Hepatocyte (in vitro differentiated cells): ENCODE measurements at regions not wholly inside any gene's neighbourhood (a gene's known extent, or its start where the extent isn't known, plus 50 kb on each side); places are given as distances from the start of the nearest gene placed in this dataset.

ENCODE experiments used
- DNase-seq: peaks from one replicate; pipeline ENCODE4 v3.0.0-alpha.2; 2016; ENCODE audit warnings: low spot score
- H2AFZ ChIP-seq: fragments of 200-600 bp; sonication (generic); 2 replicates; pipeline ENCODE4 v1.6.0; 2016; ENCODE audit warnings: antibody characterized with exemption, mild to moderate bottlenecking
- H3K27ac ChIP-seq: fragments of 200-600 bp; sonication (generic); 2 replicates; pipeline ENCODE4 v1.5.1; 2016; ENCODE audit warnings: mild to moderate bottlenecking
- H3K27me3 ChIP-seq: fragments of 200-600 bp; sonication (generic); 2 replicates; pipeline ENCODE4 v1.6.1; 2016
- H3K36me3 ChIP-seq: fragments of 200-600 bp; sonication (generic); replicated peaks from 2 replicates; pipeline ENCODE4 v1.5.1; 2016; ENCODE audit warnings: low read depth; ENCODE audit not compliant: insufficient read depth
- H3K4me1 ChIP-seq: fragments of 200-600 bp; sonication (generic); 2 replicates; pipeline ENCODE4 v1.5.1; 2016; ENCODE audit warnings: mild to moderate bottlenecking, moderate library complexity; ENCODE audit not compliant: insufficient read depth
- H3K4me2 ChIP-seq: fragments of 200-600 bp; sonication (generic); 2 replicates; pipeline ENCODE4 v1.6.0; 2016
- H3K4me3 ChIP-seq: fragments of 200-600 bp; sonication (generic); 2 replicates; pipeline ENCODE4 v1.5.1; 2016; ENCODE audit warnings: mild to moderate bottlenecking
- H3K79me2 ChIP-seq: fragments of 200-600 bp; sonication (generic); 2 replicates; pipeline ENCODE4 v1.6.0; 2017; ENCODE audit warnings: mild to moderate bottlenecking
- H3K9me2 ChIP-seq: fragments of 200-600 bp; sonication (generic); replicated peaks from 2 replicates; pipeline ENCODE4 v1.6.0; 2017; ENCODE audit warnings: mild to moderate bottlenecking; ENCODE audit not compliant: insufficient read depth
- H3K9me3 ChIP-seq: fragments of 200-600 bp; sonication (generic); 2 replicates; pipeline ENCODE4 v1.5.1; 2016; ENCODE audit warnings: low read depth, mild to moderate bottlenecking
- H4K20me1 ChIP-seq: fragments of 200-600 bp; sonication (generic); 2 replicates; pipeline ENCODE4 v1.6.0; 2016; ENCODE audit warnings: mild to moderate bottlenecking; ENCODE audit not compliant: insufficient read depth, poor library complexity, severe bottlenecking
- EZH2 ChIP-seq: fragments of 200-600 bp; sonication (generic); IDR thresholded peaks from 2 replicates; pipeline ENCODE4 v1.6.1; 2016; ENCODE audit warnings: antibody characterized with exemption, mild to moderate bottlenecking, borderline replicate concordance
- EZH2phosphoT487 ChIP-seq: fragments of 200-600 bp; sonication (generic); IDR thresholded peaks from one replicate; pipeline ENCODE4 v1.6.1; 2018; ENCODE audit warnings: antibody characterized with exemption, mild to moderate bottlenecking, low read depth, moderate library complexity; ENCODE audit not compliant: unreplicated experiment, severe bottlenecking
- WGBS: methylation state at CpG from one replicate; pipeline ENCODE4 v1.1.6; 2016; ENCODE audit warnings: low lambda C conversion rate; ENCODE audit errors: missing lambda C conversion rate; 5-methylcytosine and 5-hydroxymethylcytosine counted together
- TF ChIP-seq, protein P1 (sequence below): fragments of 200-600 bp; sonication (generic); IDR thresholded peaks from 2 replicates; pipeline ENCODE4 v1.5.1; 2016; ENCODE audit warnings: antibody characterized with exemption, mild to moderate bottlenecking; ENCODE audit not compliant: poor library complexity

- no peaks in the 10 kb centered on the region for H3K27me3 ChIP-seq
- H3K79me2 ChIP-seq = no peaks in the 10 kb centered on the region
- no peak overlapping the region for H3K4me3 ChIP-seq
- H3K4me1 ChIP-seq = peaks cover 4% of the 10 kb centered on the region
- no peak overlapping the region for H2AFZ ChIP-seq
- DNase-seq = no peak
- TF ChIP-seq EZH2phosphoT487 (no peak), EZH2 (no peak)
- TF ChIP-seq, protein P1, sequence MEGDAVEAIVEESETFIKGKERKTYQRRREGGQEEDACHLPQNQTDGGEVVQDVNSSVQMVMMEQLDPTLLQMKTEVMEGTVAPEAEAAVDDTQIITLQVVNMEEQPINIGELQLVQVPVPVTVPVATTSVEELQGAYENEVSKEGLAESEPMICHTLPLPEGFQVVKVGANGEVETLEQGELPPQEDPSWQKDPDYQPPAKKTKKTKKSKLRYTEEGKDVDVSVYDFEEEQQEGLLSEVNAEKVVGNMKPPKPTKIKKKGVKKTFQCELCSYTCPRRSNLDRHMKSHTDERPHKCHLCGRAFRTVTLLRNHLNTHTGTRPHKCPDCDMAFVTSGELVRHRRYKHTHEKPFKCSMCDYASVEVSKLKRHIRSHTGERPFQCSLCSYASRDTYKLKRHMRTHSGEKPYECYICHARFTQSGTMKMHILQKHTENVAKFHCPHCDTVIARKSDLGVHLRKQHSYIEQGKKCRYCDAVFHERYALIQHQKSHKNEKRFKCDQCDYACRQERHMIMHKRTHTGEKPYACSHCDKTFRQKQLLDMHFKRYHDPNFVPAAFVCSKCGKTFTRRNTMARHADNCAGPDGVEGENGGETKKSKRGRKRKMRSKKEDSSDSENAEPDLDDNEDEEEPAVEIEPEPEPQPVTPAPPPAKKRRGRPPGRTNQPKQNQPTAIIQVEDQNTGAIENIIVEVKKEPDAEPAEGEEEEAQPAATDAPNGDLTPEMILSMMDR = no peak
- H3K4me2 ChIP-seq = no peak overlapping the region
- H3K27ac ChIP-seq = peak overlapping the region; percentile 33
- H3K36me3 ChIP-seq = no peaks in the 10 kb centered on the region
- H4K20me1 ChIP-seq = no peaks in the 10 kb centered on the region
- H3K9me2 ChIP-seq = no peaks in the 10 kb centered on the region
- H3K9me3 ChIP-seq = no peaks in the 10 kb centered on the region
- 71% methylated on average over 6 of the region's 6 CpGs for WGBS
Observed at GRCh38 chr7:46580766-46581165, 659.7 kb upstream of the IGFBP3 start.

GRCh38 chr7:46577394-46577793 is 656.3 kb upstream of the IGFBP3 start:
- 92% methylated on average over 1 of the region's 1 CpG for WGBS
- Histone ChIP-seq H2AFZ (no peak overlapping the region), H3K27ac (peak overlapping the region; percentile 47), H4K20me1 (no peaks in the 10 kb centered on the region), H3K4me1 (peaks cover 4% of the 10 kb centered on the region), H3K4me2 (no peak overlapping the region), H3K9me2 (no peaks in the 10 kb centered on the region), H3K36me3 (no peaks in the 10 kb centered on the region), H3K4me3 (no peak overlapping the region), H3K27me3 (no peaks in the 10 kb centered on the region), H3K79me2 (no peaks in the 10 kb centered on the region), H3K9me3 (no peaks in the 10 kb centered on the region)
- no peak for DNase-seq
- TF ChIP-seq EZH2phosphoT487 (no peak), EZH2 (no peak)
- TF ChIP-seq, protein P1 = no peak

DNA sequence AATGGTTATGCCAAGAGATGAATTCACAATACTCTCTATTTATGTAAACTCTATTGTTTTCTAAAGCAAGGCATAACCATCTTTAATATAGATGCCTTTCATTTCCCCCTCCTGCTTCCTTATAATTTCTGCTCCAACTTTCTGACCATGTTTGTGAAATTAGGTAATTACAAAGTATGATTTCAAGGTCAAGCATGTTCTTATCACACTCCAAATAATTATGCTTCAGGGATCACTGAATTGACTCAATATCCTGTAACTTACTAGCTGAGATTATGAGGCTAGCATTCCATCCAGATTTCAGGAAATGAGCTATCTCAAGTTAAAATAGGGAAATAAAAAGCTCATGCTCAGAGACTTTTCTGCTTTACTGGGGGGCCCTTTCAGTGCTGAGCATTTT is 655.9 kb upstream of the IGFBP3 start:
- no peak overlapping the region for H3K4me2 ChIP-seq
- no peak for DNase-seq
- H3K36me3 ChIP-seq = no peaks in the 10 kb centered on the region
- peaks cover 4% of the 10 kb centered on the region for H3K4me1 ChIP-seq
- no peak overlapping the region for H3K4me3 ChIP-seq
- H4K20me1 ChIP-seq = no peaks in the 10 kb centered on the region
- H3K9me3 ChIP-seq = no peaks in the 10 kb centered on the region
- no peak overlapping the region for H2AFZ ChIP-seq
- H3K27me3 ChIP-seq = no peaks in the 10 kb centered on the region
- TF ChIP-seq EZH2 (no peak), EZH2phosphoT487 (no peak)
- TF ChIP-seq, protein P1 = no peak
- H3K79me2 ChIP-seq = no peaks in the 10 kb centered on the region
- H3K27ac ChIP-seq = peak overlapping the region; percentile 47
- H3K9me2 ChIP-seq = no peaks in the 10 kb centered on the region

DNA sequence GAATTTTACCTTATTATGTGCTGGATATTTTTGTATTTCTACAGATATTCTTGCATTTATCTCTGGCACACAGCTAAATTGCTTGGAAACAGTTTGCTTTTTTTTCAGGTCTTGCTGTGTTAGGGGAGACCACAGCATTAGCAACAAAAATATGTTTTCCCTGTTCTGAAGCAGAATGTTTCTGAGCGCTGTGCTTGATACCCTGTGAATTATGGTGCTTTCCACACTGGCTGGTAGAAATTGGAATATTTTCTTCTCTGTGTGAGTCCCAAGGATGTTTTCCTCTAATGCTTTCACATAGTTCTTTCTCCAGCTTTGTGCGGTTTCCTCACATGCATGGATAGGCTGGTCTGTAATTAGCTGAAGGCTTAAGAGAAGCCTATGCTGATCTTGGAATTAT is 651.6 kb upstream of the IGFBP3 start:
- no peak for DNase-seq
- WGBS = 93% methylated on average over 2 of the region's 2 CpGs
- H3K9me2 ChIP-seq = no peaks in the 10 kb centered on the region

More for the DNA sequence above, 651.6 kb upstream of the IGFBP3 start:
- Histone ChIP-seq H2AFZ (no peak overlapping the region), H3K27me3 (no peaks in the 10 kb centered on the region), H3K36me3 (no peaks in the 10 kb centered on the region), H3K4me3 (no peak overlapping the region), H3K4me2 (no peak overlapping the region), H3K79me2 (no peaks in the 10 kb centered on the region), H3K9me3 (no peaks in the 10 kb centered on the region), H4K20me1 (no peaks in the 10 kb centered on the region), H3K4me1 (peaks cover 8% of the 10 kb centered on the region), H3K27ac (no peak overlapping the region)
- TF ChIP-seq, protein P1 = no peak
- no peak for TF ChIP-seq EZH2phosphoT487
- no peak for TF ChIP-seq EZH2
